ENCODE measurements at regions not wholly inside any gene's neighbourhood (a gene's known extent, or its start where the extent isn't known, plus 50 kb on each side); places are given as distances from the start of the nearest gene placed in this dataset.

- no peak for TF ChIP-seq CTCF (IDR thresholded peaks at IDR 0.05; ENCODE audit: low read depth, low read length)
- no peak overlapping the region for H3K4me3 ChIP-seq (ENCODE audit: low read depth, low read length)
Observed at GRCh38 chr2:64325852-64326577, 127.9 kb upstream of the LGALSL start.

- H3K4me3 ChIP-seq (ENCODE audit: low read depth, low read length): no peak overlapping the region
- no peak for TF ChIP-seq CTCF (IDR thresholded peaks at IDR 0.05; ENCODE audit: low read depth, low read length)
Observed at GRCh38 chr2:64326578-64327050, 127.3 kb upstream of the LGALSL start.

GRCh38 chr2:64327129-64327509 is 126.8 kb upstream of the LGALSL start:
- no peak for TF ChIP-seq CTCF (IDR thresholded peaks at IDR 0.05; ENCODE audit: low read depth, low read length)
- H3K4me3 ChIP-seq (ENCODE audit: low read depth, low read length): no peak overlapping the region

GRCh38 chr2:64327510-64328414 is 126.2 kb upstream of the LGALSL start:
- H3K4me3 ChIP-seq (ENCODE audit: low read depth, low read length): no peak overlapping the region
- no peak for TF ChIP-seq CTCF (IDR thresholded peaks at IDR 0.05; ENCODE audit: low read depth, low read length)

- H3K4me3 ChIP-seq (ENCODE audit: low read depth, low read length): no peak overlapping the region
- TF ChIP-seq CTCF (IDR thresholded peaks at IDR 0.05; ENCODE audit: low read depth, low read length): no peak
Observed at GRCh38 chr2:64328415-64328722, 125.6 kb upstream of the LGALSL start.

GRCh38 chr2:64328756-64329155 is 125.2 kb upstream of the LGALSL start:
- TF ChIP-seq CTCF (IDR thresholded peaks at IDR 0.05; ENCODE audit: low read depth, low read length): no peak
- H3K4me3 ChIP-seq (ENCODE audit: low read depth, low read length): no peak overlapping the region

GRCh38 chr2:64329848-64330247 is 124.1 kb upstream of the LGALSL start:
- no peak overlapping the region for H3K4me3 ChIP-seq (ENCODE audit: low read depth, low read length)
- TF ChIP-seq CTCF (IDR thresholded peaks at IDR 0.05; ENCODE audit: low read depth, low read length): no peak
